Chondrocyte (in vitro differentiated cells): ENCODE measurements at regions not wholly inside any gene's neighbourhood (a gene's known extent, or its start where the extent isn't known, plus 50 kb on each side); places are given as distances from the start of the nearest gene placed in this dataset.

ENCODE experiments used
- DNase-seq: peaks from one replicate; pipeline ENCODE4 v3.0.0; 2021; ENCODE audit warnings: mixed read lengths, low spot score
- H3K27ac Mint-ChIP-seq: one replicate; pipeline ENCODE4 v1.8.0; 2021; ENCODE audit warnings: mild to moderate bottlenecking, moderate library complexity, mixed read lengths; ENCODE audit not compliant: unreplicated experiment
- H3K27me3 Mint-ChIP-seq: 2 replicates; pipeline ENCODE4 v1.8.0; 2021; ENCODE audit warnings: low read depth, mixed read lengths
- H3K36me3 Mint-ChIP-seq: 2 replicates; pipeline ENCODE4 v1.8.0; 2021; ENCODE audit warnings: low read depth, mixed read lengths
- H3K4me1 Mint-ChIP-seq: 2 replicates; pipeline ENCODE4 v1.8.0; 2021; ENCODE audit warnings: low read depth, mild to moderate bottlenecking, mixed read lengths
- H3K4me3 Mint-ChIP-seq: one replicate; pipeline ENCODE4 v1.8.0; 2021; ENCODE audit warnings: mild to moderate bottlenecking, moderate library complexity, mixed read lengths; ENCODE audit not compliant: unreplicated experiment
- H3K9me3 Mint-ChIP-seq: 2 replicates; pipeline ENCODE4 v1.8.0; 2021; ENCODE audit warnings: low read depth, mixed read lengths
- TF ChIP-seq, protein P1 (sequence below): fragments of 200-600 bp; sonication (generic); IDR thresholded peaks from 2 replicates; pipeline ENCODE4 v1.5.0; 2021; ENCODE audit warnings: antibody characterized with exemption, mild to moderate bottlenecking, moderate library complexity

DNA sequence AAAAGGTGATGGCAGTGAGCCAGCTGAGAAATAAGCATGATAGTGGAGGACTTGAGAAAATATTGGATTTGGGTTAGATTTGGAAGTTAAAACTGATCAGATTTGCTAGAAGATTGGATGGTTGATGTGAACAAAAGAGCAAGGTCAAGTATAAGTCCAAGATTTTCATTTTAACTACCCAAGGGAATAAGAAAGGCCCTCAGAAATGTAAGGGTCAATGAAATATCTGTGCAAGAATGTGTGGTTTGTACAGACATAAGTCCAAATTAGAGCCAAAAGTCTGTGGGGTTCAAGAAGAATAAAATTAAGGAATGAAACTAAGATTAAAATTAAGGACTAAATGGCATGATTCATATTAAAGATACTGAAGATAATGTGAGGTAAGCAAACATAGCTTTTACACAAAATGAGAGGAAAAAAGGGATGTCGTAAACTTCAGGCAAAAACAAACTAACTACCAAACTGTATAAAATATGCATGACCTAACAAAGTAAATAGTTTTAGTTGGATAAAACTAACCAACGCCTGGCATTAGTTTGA is 78.4 kb upstream of the CACNA2D1 start:
- H3K27me3 Mint-ChIP-seq: peaks cover 1% of the 10 kb centered on the region
- H3K27ac Mint-ChIP-seq: no peak overlapping the region
- H3K9me3 Mint-ChIP-seq: no peaks in the 10 kb centered on the region
- peaks cover 7% of the 10 kb centered on the region for H3K4me1 Mint-ChIP-seq
- TF ChIP-seq, protein P1, sequence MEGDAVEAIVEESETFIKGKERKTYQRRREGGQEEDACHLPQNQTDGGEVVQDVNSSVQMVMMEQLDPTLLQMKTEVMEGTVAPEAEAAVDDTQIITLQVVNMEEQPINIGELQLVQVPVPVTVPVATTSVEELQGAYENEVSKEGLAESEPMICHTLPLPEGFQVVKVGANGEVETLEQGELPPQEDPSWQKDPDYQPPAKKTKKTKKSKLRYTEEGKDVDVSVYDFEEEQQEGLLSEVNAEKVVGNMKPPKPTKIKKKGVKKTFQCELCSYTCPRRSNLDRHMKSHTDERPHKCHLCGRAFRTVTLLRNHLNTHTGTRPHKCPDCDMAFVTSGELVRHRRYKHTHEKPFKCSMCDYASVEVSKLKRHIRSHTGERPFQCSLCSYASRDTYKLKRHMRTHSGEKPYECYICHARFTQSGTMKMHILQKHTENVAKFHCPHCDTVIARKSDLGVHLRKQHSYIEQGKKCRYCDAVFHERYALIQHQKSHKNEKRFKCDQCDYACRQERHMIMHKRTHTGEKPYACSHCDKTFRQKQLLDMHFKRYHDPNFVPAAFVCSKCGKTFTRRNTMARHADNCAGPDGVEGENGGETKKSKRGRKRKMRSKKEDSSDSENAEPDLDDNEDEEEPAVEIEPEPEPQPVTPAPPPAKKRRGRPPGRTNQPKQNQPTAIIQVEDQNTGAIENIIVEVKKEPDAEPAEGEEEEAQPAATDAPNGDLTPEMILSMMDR: no peak
- no peak overlapping the region for H3K4me3 Mint-ChIP-seq
- no peaks in the 10 kb centered on the region for H3K36me3 Mint-ChIP-seq
- DNase-seq: no peak

DNA sequence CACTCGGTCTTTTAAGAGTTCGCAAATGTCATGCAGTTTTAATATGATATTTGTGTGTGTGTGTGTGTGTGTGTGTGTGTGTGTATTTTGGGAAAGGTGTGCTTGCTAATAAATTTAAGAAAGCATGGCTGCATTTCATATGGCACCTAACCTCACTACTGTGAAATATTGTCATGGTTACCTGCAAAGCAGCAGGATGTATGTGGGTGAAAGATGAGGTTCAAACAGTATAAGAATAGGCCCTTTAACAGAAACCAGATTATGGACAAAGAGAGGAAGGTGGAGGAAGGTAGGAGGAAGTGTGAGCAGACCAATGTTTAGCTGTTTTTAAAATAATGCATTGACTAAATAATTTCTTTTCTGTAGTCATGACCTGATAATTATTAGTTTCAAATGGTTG is 73.5 kb upstream of the CACNA2D1 start:
- Mint-ChIP-seq H3K4me3 (no peak overlapping the region), H3K9me3 (no peaks in the 10 kb centered on the region), H3K27ac (no peak overlapping the region), H3K27me3 (peaks cover 1% of the 10 kb centered on the region), H3K4me1 (peaks cover 6% of the 10 kb centered on the region), H3K36me3 (no peaks in the 10 kb centered on the region)
- no peak for DNase-seq
- TF ChIP-seq, protein P1: no peak

DNA sequence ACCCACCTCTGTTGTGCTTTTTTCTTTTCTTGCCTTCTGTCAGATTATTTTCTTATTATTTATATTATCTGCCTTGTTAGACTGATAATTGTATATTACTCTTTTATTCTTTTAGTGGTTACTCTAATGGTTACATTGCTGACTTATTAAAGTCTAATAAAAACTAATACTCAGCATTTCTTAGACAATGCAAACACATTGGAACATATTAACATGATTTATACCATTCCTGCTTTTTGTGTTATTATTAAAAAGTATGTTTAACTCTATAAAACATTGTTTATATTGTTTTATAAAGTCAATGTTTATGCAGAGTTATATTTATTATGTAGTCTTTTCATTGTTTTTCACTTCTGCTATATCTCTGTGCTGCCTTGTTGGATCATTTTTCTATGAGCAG is 68.0 kb upstream of the CACNA2D1 start:
- no peak overlapping the region for H3K4me3 Mint-ChIP-seq
- H3K36me3 Mint-ChIP-seq: no peaks in the 10 kb centered on the region
- H3K27me3 Mint-ChIP-seq: peaks cover 2% of the 10 kb centered on the region
- DNase-seq: no peak
- H3K27ac Mint-ChIP-seq: no peak overlapping the region
- H3K9me3 Mint-ChIP-seq: no peaks in the 10 kb centered on the region
- TF ChIP-seq, protein P1: no peak
- no peaks in the 10 kb centered on the region for H3K4me1 Mint-ChIP-seq

DNA sequence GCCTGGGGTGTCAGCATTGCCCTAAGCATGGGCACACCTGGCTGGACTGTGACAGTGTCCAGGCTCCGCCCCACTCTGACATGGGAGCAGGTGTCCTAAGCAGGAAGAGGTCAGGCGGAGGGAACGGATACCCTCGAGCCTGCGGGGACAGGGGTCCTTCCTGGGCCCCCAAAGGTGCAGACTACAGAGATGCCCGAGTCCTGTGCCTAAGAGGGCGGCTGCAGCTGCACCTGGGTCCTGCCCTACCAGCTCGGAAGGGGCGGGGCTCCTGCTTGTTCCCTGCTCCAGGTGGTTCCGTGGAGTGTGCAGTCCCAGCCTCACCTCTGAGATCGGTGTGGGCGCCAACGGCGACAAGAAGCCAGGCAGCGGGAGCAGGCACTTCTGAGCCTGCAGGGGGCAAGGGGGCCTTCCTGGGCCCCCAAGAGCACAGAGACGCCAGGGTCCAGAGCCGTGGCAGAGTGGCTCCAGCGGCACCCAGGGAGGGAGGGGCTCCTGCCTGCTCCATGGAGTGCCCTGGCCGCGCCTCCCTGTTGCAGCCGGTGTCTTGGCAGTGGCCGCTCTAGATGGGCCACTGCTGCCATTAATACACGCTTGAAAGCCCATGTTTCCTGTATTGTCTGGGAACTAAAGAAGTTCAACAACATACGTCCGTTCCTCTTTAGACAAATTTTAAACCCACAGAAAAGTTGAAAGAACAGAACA is 64.5 kb upstream of the CACNA2D1 start:
- Mint-ChIP-seq H3K36me3 (no peaks in the 10 kb centered on the region), H3K27ac (no peak overlapping the region), H3K27me3 (peaks cover 2% of the 10 kb centered on the region), H3K4me3 (no peak overlapping the region), H3K4me1 (no peaks in the 10 kb centered on the region), H3K9me3 (no peaks in the 10 kb centered on the region)
- no peak for DNase-seq
- TF ChIP-seq, protein P1: no peak

DNA sequence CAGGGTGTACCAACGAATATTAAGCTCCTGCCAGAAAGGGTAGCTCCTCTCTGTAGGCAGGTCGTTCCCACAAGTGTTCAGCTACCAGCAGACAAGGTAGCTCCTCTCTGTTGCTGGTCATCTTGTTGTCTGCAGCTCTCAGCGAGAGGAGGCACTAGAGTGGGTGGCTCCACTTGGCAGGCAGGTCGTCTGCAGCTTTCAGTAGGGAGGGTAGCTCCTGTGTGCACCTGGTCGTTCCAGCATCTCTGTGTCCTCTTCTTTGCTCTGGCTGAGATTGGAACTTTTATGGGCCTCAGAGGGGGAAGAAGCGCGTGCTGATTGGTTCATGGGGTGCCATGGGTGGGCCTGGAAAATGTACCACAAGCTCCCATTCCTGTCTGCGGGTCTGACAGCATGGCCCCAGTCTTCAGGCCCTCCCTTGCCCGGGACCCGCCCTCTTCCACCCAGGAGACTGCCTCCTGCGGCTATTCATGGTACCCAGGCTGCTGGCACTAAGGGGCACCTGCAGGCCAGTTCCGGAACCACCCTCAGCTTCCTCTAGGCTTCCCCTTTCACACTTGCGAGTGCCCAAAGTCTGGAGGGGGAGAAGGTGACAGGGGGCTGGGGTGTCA is 63.9 kb upstream of the CACNA2D1 start:
- H3K27me3 Mint-ChIP-seq: peaks cover 2% of the 10 kb centered on the region
- DNase-seq: no peak
- TF ChIP-seq, protein P1: no peak
- H3K4me3 Mint-ChIP-seq: no peak overlapping the region
- no peaks in the 10 kb centered on the region for H3K36me3 Mint-ChIP-seq
- no peaks in the 10 kb centered on the region for H3K4me1 Mint-ChIP-seq
- H3K27ac Mint-ChIP-seq: no peak overlapping the region
- no peaks in the 10 kb centered on the region for H3K9me3 Mint-ChIP-seq
